ENCODE measurements at regions not wholly inside any gene's neighbourhood (a gene's known extent, or its start where the extent isn't known, plus 50 kb on each side); places are given as distances from the start of the nearest gene placed in this dataset.

DNA sequence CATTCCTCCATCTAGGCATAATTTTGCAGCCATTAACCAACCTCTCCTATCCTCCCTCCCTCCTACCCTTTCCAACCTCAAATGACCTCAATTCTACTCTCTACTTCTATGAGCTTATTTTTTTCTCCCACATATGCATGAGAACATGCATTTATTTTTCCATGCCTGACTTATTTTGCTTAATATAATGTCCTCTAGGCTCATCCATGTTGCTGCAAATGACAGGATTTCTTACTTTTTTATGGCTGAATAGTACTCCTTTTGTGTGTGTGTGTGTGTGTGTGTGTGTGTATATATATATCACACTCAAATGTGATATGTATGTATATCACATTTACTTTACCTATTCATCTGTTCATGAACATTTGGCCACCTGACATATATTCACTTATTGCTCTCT, 339.4 kb downstream of the SIPA1L2 start:
- Histone ChIP-seq H3K79me2 (ENCODE audit: insufficient read depth, low read depth) (no peaks in the 10 kb centered on the region), H3K9ac (no peak overlapping the region), H3K27me3 (ENCODE audit: insufficient read depth, low read depth) (no peaks in the 10 kb centered on the region), H3K27ac (no peak overlapping the region), H3K36me3 (ENCODE audit: insufficient read depth) (no peaks in the 10 kb centered on the region), H3K4me2 (no peak overlapping the region), H2AFZ (ENCODE audit: low read depth) (no peak overlapping the region), H3K4me3 (IDR thresholded peaks at IDR 0.05; ENCODE audit: insufficient read depth, low read depth, low read length) (no peak overlapping the region), H4K20me1 (ENCODE audit: insufficient read depth) (no peaks in the 10 kb centered on the region), H3K4me1 (ENCODE audit: low read depth, poor library complexity, severe bottlenecking) (no peaks in the 10 kb centered on the region)
- TF ChIP-seq, protein P1, sequence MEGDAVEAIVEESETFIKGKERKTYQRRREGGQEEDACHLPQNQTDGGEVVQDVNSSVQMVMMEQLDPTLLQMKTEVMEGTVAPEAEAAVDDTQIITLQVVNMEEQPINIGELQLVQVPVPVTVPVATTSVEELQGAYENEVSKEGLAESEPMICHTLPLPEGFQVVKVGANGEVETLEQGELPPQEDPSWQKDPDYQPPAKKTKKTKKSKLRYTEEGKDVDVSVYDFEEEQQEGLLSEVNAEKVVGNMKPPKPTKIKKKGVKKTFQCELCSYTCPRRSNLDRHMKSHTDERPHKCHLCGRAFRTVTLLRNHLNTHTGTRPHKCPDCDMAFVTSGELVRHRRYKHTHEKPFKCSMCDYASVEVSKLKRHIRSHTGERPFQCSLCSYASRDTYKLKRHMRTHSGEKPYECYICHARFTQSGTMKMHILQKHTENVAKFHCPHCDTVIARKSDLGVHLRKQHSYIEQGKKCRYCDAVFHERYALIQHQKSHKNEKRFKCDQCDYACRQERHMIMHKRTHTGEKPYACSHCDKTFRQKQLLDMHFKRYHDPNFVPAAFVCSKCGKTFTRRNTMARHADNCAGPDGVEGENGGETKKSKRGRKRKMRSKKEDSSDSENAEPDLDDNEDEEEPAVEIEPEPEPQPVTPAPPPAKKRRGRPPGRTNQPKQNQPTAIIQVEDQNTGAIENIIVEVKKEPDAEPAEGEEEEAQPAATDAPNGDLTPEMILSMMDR (conservative IDR thresholded peaks at IDR 0.05; ENCODE audit: low read depth, low read length) = no peak

DNA sequence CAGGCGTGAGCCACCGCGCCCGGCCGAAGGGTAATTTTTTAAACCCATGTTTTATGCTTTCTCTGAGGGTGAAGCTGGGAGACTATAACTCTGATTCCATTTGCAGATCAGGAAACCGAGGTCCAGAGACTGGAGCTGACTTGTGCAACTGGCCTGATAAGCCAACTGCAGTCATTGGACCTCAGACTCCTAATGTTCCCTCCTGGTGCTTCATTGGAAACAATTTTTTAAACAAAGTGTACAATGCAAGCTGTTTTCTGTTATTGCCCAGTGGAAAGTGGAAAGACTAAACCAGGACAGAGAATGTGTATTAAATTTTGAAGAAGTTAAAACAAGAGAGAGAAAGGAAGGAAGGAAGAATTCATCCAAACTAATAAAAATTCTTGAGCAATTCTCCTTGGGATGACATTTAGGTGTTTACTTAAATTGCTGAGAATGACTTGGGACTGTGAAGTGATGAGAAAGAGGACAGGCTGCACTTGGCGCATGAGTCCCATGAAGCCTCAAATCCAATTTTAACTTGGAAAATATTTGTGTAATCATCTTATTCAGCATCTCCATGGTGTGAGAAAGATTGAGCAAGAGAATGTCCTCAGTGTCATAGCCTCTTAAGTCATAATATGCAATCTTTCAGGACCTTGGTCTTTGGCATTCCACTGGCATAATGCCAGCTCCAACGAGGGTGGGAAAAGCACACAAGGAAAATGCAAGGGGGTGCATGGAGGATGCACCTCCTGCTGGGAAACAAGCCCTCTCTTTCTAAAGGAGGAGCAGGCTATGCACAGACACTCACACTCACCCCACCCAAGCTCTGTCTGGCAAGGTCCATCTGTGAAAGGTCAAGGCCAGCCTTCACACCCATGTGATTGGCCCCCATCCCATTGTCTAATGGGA, 342.0 kb downstream of the SIPA1L2 start:
- H3K27ac ChIP-seq = no peak overlapping the region
- H3K4me1 ChIP-seq (ENCODE audit: low read depth, poor library complexity, severe bottlenecking) = no peaks in the 10 kb centered on the region
- H4K20me1 ChIP-seq (ENCODE audit: insufficient read depth) = no peaks in the 10 kb centered on the region
- TF ChIP-seq, protein P1 (conservative IDR thresholded peaks at IDR 0.05; ENCODE audit: low read depth, low read length) = no peak
- H3K27me3 ChIP-seq (ENCODE audit: insufficient read depth, low read depth) = no peaks in the 10 kb centered on the region
- no peak overlapping the region for H2AFZ ChIP-seq (ENCODE audit: low read depth)
- H3K4me3 ChIP-seq (IDR thresholded peaks at IDR 0.05; ENCODE audit: insufficient read depth, low read depth, low read length) = no peak overlapping the region
- H3K79me2 ChIP-seq (ENCODE audit: insufficient read depth, low read depth) = no peaks in the 10 kb centered on the region
- no peak overlapping the region for H3K9ac ChIP-seq
- no peaks in the 10 kb centered on the region for H3K36me3 ChIP-seq (ENCODE audit: insufficient read depth)
- no peak overlapping the region for H3K4me2 ChIP-seq

DNA sequence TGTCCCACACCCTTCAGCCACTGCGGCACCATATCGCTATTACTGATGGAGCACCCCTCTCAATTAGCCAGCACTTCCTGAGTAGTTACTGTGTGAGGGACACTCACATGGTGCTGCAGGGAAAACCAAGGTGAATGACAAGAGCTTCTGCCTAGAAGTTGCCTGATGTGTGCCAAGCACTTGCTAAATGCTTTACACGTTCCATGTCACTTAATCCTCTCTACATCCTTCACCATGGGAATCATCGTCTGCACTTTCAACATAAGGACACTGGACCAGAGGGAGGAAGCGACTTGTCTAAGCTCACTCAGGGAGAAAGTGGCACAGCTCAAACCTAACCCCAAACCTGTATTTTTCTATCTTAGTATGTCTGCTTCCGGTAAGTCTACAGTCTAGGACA, 344.8 kb downstream of the SIPA1L2 start:
- no peak overlapping the region for H3K4me2 ChIP-seq
- H3K27ac ChIP-seq = no peak overlapping the region
- no peaks in the 10 kb centered on the region for H3K27me3 ChIP-seq (ENCODE audit: insufficient read depth, low read depth)
- no peaks in the 10 kb centered on the region for H3K79me2 ChIP-seq (ENCODE audit: insufficient read depth, low read depth)
- no peaks in the 10 kb centered on the region for H4K20me1 ChIP-seq (ENCODE audit: insufficient read depth)
- H3K4me3 ChIP-seq (IDR thresholded peaks at IDR 0.05; ENCODE audit: insufficient read depth, low read depth, low read length) = no peak overlapping the region
- H3K36me3 ChIP-seq (ENCODE audit: insufficient read depth) = no peaks in the 10 kb centered on the region
- H3K4me1 ChIP-seq (ENCODE audit: low read depth, poor library complexity, severe bottlenecking) = no peaks in the 10 kb centered on the region
- H2AFZ ChIP-seq (ENCODE audit: low read depth) = no peak overlapping the region
- H3K9ac ChIP-seq = no peak overlapping the region
- TF ChIP-seq, protein P1 (conservative IDR thresholded peaks at IDR 0.05; ENCODE audit: low read depth, low read length) = no peak

DNA sequence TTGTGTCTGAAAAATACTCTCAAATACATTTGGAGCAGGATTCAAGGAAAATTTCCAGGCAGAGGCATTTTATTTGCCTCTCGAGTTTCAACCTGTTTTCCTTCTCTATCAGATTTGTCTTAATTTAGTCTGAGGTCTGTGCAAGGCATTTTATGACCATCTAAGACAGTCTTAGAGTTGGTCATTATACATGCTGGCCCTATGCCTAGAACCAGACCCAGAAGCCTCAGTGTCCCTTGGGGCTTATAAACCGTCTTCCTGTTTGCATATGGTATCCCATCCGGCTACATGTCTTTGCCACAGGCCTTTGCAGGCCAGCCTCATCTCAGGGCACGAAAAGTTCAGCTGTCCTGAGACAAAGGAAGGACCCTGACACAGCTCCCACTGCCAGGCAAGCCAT, 346.1 kb downstream of the SIPA1L2 start:
- TF ChIP-seq, protein P1 (conservative IDR thresholded peaks at IDR 0.05; ENCODE audit: low read depth, low read length) = no peak
- no peaks in the 10 kb centered on the region for H3K36me3 ChIP-seq (ENCODE audit: insufficient read depth)
- H3K4me3 ChIP-seq (IDR thresholded peaks at IDR 0.05; ENCODE audit: insufficient read depth, low read depth, low read length) = no peak overlapping the region
- H3K27me3 ChIP-seq (ENCODE audit: insufficient read depth, low read depth) = no peaks in the 10 kb centered on the region
- H3K4me2 ChIP-seq = no peak overlapping the region
- no peak overlapping the region for H2AFZ ChIP-seq (ENCODE audit: low read depth)
- no peak overlapping the region for H3K27ac ChIP-seq
- H3K9ac ChIP-seq = no peak overlapping the region
- H3K79me2 ChIP-seq (ENCODE audit: insufficient read depth, low read depth) = no peaks in the 10 kb centered on the region
- no peaks in the 10 kb centered on the region for H4K20me1 ChIP-seq (ENCODE audit: insufficient read depth)
- H3K4me1 ChIP-seq (ENCODE audit: low read depth, poor library complexity, severe bottlenecking) = no peaks in the 10 kb centered on the region
